ENCODE measurements at regions not wholly inside any gene's neighbourhood (a gene's known extent, or its start where the extent isn't known, plus 50 kb on each side); places are given as distances from the start of the nearest gene placed in this dataset.

- no peaks in the 10 kb centered on the region for H3K9me3 ChIP-seq
- no peaks in the 10 kb centered on the region for H3K79me2 ChIP-seq (ENCODE audit: insufficient read depth)
- no peaks in the 10 kb centered on the region for H3K4me1 ChIP-seq (ENCODE audit: control insufficient read depth in 1 of 2, insufficient read depth in 2 of 2, low read depth in 1 of 2, low read length in 1 of 2)
- H3K36me3 ChIP-seq (replicated peaks in 1 of 2; ENCODE audit: control insufficient read depth in 1 of 2, insufficient read depth in 2 of 2, low read length in 1 of 2): no peaks in the 10 kb centered on the region
- DNase-seq: no peak
- H3K9me2 ChIP-seq: no peaks in the 10 kb centered on the region
- no peak overlapping the region for H3K27ac ChIP-seq (ENCODE audit: low read depth in 2 of 2, low read length in 1 of 2)
- ChIA-PET POLR2A (no interaction called here), CTCF (no interaction called here)
- WGBS (ENCODE audit: low lambda C conversion rate): 22% methylated on average over 3 of the region's 3 CpGs
- no peaks in the 10 kb centered on the region for H3K27me3 ChIP-seq (ENCODE audit: insufficient read depth)
- no peak overlapping the region for H3K9ac ChIP-seq
- H3F3A ChIP-seq (replicated peaks; ENCODE audit: insufficient read depth): no peaks in the 10 kb centered on the region
- no peak overlapping the region for H2AFZ ChIP-seq (ENCODE audit: low read depth)
- H4K20me1 ChIP-seq (ENCODE audit: insufficient read depth): no peaks in the 10 kb centered on the region
- TF ChIP-seq GABPA (IDR thresholded peaks at IDR 0.05; ENCODE audit: low read depth): no peak
- TF ChIP-seq MEF2A (IDR thresholded peaks at IDR 0.05; ENCODE audit: borderline replicate concordance, low read depth): no peak
- TF ChIP-seq FOXM1 (IDR thresholded peaks at IDR 0.05; ENCODE audit: low read depth): no peak
- no peak for TF ChIP-seq MXI1 (IDR thresholded peaks at IDR 0.05; ENCODE audit: low read depth, low read length)
- TF ChIP-seq, protein P1, sequence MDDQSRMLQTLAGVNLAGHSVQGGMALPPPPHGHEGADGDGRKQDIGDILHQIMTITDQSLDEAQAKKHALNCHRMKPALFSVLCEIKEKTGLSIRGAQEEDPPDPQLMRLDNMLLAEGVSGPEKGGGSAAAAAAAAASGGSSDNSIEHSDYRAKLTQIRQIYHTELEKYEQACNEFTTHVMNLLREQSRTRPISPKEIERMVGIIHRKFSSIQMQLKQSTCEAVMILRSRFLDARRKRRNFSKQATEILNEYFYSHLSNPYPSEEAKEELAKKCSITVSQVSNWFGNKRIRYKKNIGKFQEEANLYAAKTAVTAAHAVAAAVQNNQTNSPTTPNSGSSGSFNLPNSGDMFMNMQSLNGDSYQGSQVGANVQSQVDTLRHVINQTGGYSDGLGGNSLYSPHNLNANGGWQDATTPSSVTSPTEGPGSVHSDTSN (IDR thresholded peaks at IDR 0.05): no peak
- no peak overlapping the region for H3K4me2 ChIP-seq
- H3K4me3 ChIP-seq (ENCODE audit: low read depth in 2 of 2, low read length in 1 of 2): no peak overlapping the region
Measured at GRCh38 chr3:166248784-166249183, 411.6 kb upstream of the BCHE start.

DNA sequence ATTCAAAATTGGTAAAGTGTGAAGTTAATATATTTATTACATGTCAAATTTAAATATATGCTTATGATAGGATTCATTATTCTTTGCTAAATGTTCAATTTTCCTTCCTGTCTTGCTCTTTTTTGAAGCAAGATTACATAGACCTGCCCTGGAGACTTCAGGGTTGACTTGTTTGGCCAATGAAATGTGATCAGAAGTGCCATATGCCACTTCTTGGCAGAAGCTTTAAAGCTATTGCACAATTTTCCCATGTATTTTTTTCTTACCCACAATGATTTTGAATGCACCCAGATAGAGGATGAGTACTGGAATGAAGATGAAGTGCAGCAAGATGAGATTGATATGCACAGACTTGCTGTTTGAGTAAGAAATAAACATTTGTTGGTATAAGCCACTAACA lies 406.3 kb upstream of the BCHE start:
- H4K20me1 ChIP-seq (ENCODE audit: insufficient read depth): no peaks in the 10 kb centered on the region
- H3K9me2 ChIP-seq: no peaks in the 10 kb centered on the region
- H3K36me3 ChIP-seq (replicated peaks in 1 of 2; ENCODE audit: control insufficient read depth in 1 of 2, insufficient read depth in 2 of 2, low read length in 1 of 2): no peaks in the 10 kb centered on the region
- H3K9me3 ChIP-seq: no peaks in the 10 kb centered on the region
- DNase-seq: no peak
- H3F3A ChIP-seq (replicated peaks; ENCODE audit: insufficient read depth): no peaks in the 10 kb centered on the region
- TF ChIP-seq JUND (IDR thresholded peaks at IDR 0.05): no peak
- TF ChIP-seq NRF1 (IDR thresholded peaks at IDR 0.05; ENCODE audit: low read depth, low read length): no peak
- TF ChIP-seq, protein P2, sequence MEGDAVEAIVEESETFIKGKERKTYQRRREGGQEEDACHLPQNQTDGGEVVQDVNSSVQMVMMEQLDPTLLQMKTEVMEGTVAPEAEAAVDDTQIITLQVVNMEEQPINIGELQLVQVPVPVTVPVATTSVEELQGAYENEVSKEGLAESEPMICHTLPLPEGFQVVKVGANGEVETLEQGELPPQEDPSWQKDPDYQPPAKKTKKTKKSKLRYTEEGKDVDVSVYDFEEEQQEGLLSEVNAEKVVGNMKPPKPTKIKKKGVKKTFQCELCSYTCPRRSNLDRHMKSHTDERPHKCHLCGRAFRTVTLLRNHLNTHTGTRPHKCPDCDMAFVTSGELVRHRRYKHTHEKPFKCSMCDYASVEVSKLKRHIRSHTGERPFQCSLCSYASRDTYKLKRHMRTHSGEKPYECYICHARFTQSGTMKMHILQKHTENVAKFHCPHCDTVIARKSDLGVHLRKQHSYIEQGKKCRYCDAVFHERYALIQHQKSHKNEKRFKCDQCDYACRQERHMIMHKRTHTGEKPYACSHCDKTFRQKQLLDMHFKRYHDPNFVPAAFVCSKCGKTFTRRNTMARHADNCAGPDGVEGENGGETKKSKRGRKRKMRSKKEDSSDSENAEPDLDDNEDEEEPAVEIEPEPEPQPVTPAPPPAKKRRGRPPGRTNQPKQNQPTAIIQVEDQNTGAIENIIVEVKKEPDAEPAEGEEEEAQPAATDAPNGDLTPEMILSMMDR (IDR thresholded peaks at IDR 0.05): no peak
- TF ChIP-seq POLR2AphosphoS5 (IDR thresholded peaks at IDR 0.05; ENCODE audit: low read depth, low read length): no peak
- TF ChIP-seq, protein P1 (IDR thresholded peaks at IDR 0.05): no peak
- no peak for TF ChIP-seq USF2 (IDR thresholded peaks at IDR 0.05; ENCODE audit: borderline replicate concordance, low read depth, low read length)
- TF ChIP-seq, protein P3, sequence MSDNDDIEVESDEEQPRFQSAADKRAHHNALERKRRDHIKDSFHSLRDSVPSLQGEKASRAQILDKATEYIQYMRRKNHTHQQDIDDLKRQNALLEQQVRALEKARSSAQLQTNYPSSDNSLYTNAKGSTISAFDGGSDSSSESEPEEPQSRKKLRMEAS (IDR thresholded peaks at IDR 0.05; ENCODE audit: low read depth): no peak
- TF ChIP-seq, protein P4, sequence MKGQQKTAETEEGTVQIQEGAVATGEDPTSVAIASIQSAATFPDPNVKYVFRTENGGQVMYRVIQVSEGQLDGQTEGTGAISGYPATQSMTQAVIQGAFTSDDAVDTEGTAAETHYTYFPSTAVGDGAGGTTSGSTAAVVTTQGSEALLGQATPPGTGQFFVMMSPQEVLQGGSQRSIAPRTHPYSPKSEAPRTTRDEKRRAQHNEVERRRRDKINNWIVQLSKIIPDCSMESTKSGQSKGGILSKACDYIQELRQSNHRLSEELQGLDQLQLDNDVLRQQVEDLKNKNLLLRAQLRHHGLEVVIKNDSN (IDR thresholded peaks at IDR 0.05; ENCODE audit: borderline replicate concordance, low read depth): no peak
- TF ChIP-seq TEAD4 (IDR thresholded peaks at IDR 0.05; ENCODE audit: borderline replicate concordance, insufficient read depth): no peak
- no peak for TF ChIP-seq TAF1 (IDR thresholded peaks at IDR 0.05; ENCODE audit: borderline replicate concordance, low read depth, low read length)
- no peak for TF ChIP-seq SMC3 (IDR thresholded peaks at IDR 0.05; ENCODE audit: low read depth, low read length)
- TF ChIP-seq NFIC (IDR thresholded peaks at IDR 0.05; ENCODE audit: borderline replicate concordance): no peak
- no peak for TF ChIP-seq FOXM1 (IDR thresholded peaks at IDR 0.05; ENCODE audit: low read depth)
- TF ChIP-seq GATA2 (CRISPR knock-in tag; IDR thresholded peaks at IDR 0.05): no peak
- H3K27ac ChIP-seq (ENCODE audit: low read depth in 2 of 2, low read length in 1 of 2): no peak overlapping the region
- no peaks in the 10 kb centered on the region for H3K79me2 ChIP-seq (ENCODE audit: insufficient read depth)
- H3K27me3 ChIP-seq (ENCODE audit: insufficient read depth): no peaks in the 10 kb centered on the region
- ChIA-PET POLR2A (no interaction called here), CTCF (no interaction called here)
- no peaks in the 10 kb centered on the region for H3K4me1 ChIP-seq (ENCODE audit: control insufficient read depth in 1 of 2, insufficient read depth in 2 of 2, low read depth in 1 of 2, low read length in 1 of 2)
- no peak overlapping the region for H2AFZ ChIP-seq (ENCODE audit: low read depth)
- H3K4me2 ChIP-seq: no peak overlapping the region
- no peak overlapping the region for H3K4me3 ChIP-seq (ENCODE audit: low read depth in 2 of 2, low read length in 1 of 2)
- no peak overlapping the region for H3K9ac ChIP-seq
